IMR-90 (cell line): ENCODE measurements at regions not wholly inside any gene's neighbourhood (a gene's known extent, or its start where the extent isn't known, plus 50 kb on each side); places are given as distances from the start of the nearest gene placed in this dataset.
"Not testable (repeated sequence)": the region's sequence is repeated elsewhere in the genome, so short reads cannot be mapped to it uniquely, and the experiment has no call there.

Experiments
- ATAC-seq: fragments of 200-7000 bp; cut with Tn5 transposase; 2 replicates; pipeline ENCODE4 v1.9.1; 2020; ENCODE audit warnings: low read depth, mild to moderate bottlenecking, moderate library complexity
- BruUV-seq: library from RNA; stranded (reverse); fragments of 400-500 nt; replicated peaks from 2 replicates; lab custom pipeline; 2021; lab: Mats Ljungman, UMichigan
- CTCF ChIA-PET: fragments of 300-600 bp; formaldehyde crosslinking; extraction: SDS; loops from one replicate; lab custom pipeline; 2021; ENCODE audit warnings: antibody characterized with exemption; lab: Yijun Ruan, JAX
- POLR2A ChIA-PET: fragments of 300-600 bp; sonication (Branson Sonifier 250); formaldehyde crosslinking; loops from one replicate; lab custom pipeline; 2022; ENCODE audit warnings: antibody characterized with exemption; ENCODE audit not compliant: unreplicated experiment; lab: Charles Lee
- DNase-seq: peaks from one replicate; pipeline ENCODE4 v3.0.0; 2013
- H2AFZ ChIP-seq: replicated peaks from 2 replicates; pipeline ENCODE3; 2013; ENCODE audit warnings: low read length, mild to moderate bottlenecking; ENCODE audit not compliant: poor library complexity
- H2AK5ac ChIP-seq: 2 replicates; pipeline ENCODE4 v1.6.1; 2013; ENCODE audit warnings: low read depth, low read length, inconsistent platforms
- H2AK9ac ChIP-seq: replicated peaks from 2 replicates; pipeline ENCODE3; 2013; ENCODE audit warnings: mild to moderate bottlenecking, low read depth, low read length, moderate library complexity; ENCODE audit not compliant: poor library complexity
- H2BK120ac ChIP-seq: 2 replicates; pipeline ENCODE4 v1.6.1; 2013; ENCODE audit warnings: low read depth, low read length, inconsistent platforms
- H2BK15ac ChIP-seq: 3 replicates; pipeline ENCODE4 v1.6.1; 2013; ENCODE audit warnings: low read depth, low read length, inconsistent platforms
- H2BK20ac ChIP-seq: 2 replicates; pipeline ENCODE4 v1.6.1; 2013; ENCODE audit warnings: low read depth, mild to moderate bottlenecking, inconsistent platforms, low read length, moderate library complexity
- H2BK5ac ChIP-seq: 2 replicates; pipeline ENCODE4 v1.6.1; 2013; ENCODE audit warnings: mild to moderate bottlenecking, low read depth, low read length, inconsistent platforms; ENCODE audit not compliant: poor library complexity, severe bottlenecking
- H3K14ac ChIP-seq: replicated peaks from 2 replicates; pipeline ENCODE4 v1.6.1; 2013; ENCODE audit warnings: low read depth, low read length, inconsistent platforms
- H3K18ac ChIP-seq: 2 replicates; pipeline ENCODE4 v1.6.1; 2013; ENCODE audit warnings: low read depth, low read length, control low read depth
- H3K23ac ChIP-seq: 2 replicates; pipeline ENCODE4 v1.6.1; 2013; ENCODE audit warnings: low read depth, low read length, inconsistent platforms
- H3K27ac ChIP-seq: 2 replicates; pipeline ENCODE4 v1.5.1; 2013; ENCODE audit warnings: mild to moderate bottlenecking, control low read depth, low read length; ENCODE audit not compliant: insufficient read depth
- H3K27me3 ChIP-seq: 2 replicates; pipeline ENCODE4 v1.6.1; 2013; ENCODE audit warnings: low read length; ENCODE audit not compliant: control insufficient read depth, insufficient read depth
- H3K36me3 ChIP-seq: 2 replicates; pipeline ENCODE4 v1.6.1; 2013; ENCODE audit warnings: low read length, mixed read lengths; ENCODE audit not compliant: control insufficient read depth, insufficient read depth
- H3K4ac ChIP-seq: 2 replicates; pipeline ENCODE4 v1.6.1; 2013; ENCODE audit warnings: low read depth, low read length, inconsistent platforms
- H3K4me1 ChIP-seq: 2 replicates; pipeline ENCODE4 v1.6.1; 2013; ENCODE audit warnings: low read length, mixed read lengths; ENCODE audit not compliant: control insufficient read depth, insufficient read depth
- H3K4me2 ChIP-seq: 2 replicates; pipeline ENCODE4 v1.6.1; 2013; ENCODE audit warnings: low read depth, mild to moderate bottlenecking, control low read depth, low read length, moderate library complexity
- H3K4me3 ChIP-seq: 2 replicates; pipeline ENCODE4 v1.5.1; 2013; ENCODE audit warnings: low read depth, mild to moderate bottlenecking, control low read depth, low read length, moderate library complexity; ENCODE audit not compliant: insufficient read depth
- H3K56ac ChIP-seq: 2 replicates; pipeline ENCODE4 v1.6.1; 2013; ENCODE audit warnings: low read length, inconsistent platforms; ENCODE audit not compliant: insufficient read depth; ENCODE audit errors: extremely low read depth
- H3K79me1 ChIP-seq, 2 experiments: 2 replicates each; pipeline ENCODE4 v1.6.1; 2013; ENCODE audit warnings: low read length in 2 of 2, inconsistent platforms in 1 of 2, low read depth in 1 of 2
- H3K9ac ChIP-seq: 2 replicates; pipeline ENCODE4 v1.6.1; 2013; ENCODE audit warnings: low read depth, low read length, control low read depth
- H3K9me1 ChIP-seq: 2 replicates; pipeline ENCODE4 v1.6.1; 2013; ENCODE audit warnings: low read length, inconsistent platforms; ENCODE audit not compliant: insufficient read depth
- H3K9me3 ChIP-seq: 2 replicates; pipeline ENCODE4 v1.6.1; 2013; ENCODE audit warnings: low read length; ENCODE audit not compliant: control insufficient read depth, insufficient read depth
- H4K20me1 ChIP-seq: 2 replicates; pipeline ENCODE4 v1.6.1; 2013; ENCODE audit warnings: low read length, inconsistent platforms; ENCODE audit not compliant: insufficient read depth
- H4K5ac ChIP-seq: 2 replicates; pipeline ENCODE4 v1.6.1; 2013; ENCODE audit warnings: mild to moderate bottlenecking, low read depth, low read length, control low read depth
- H4K8ac ChIP-seq, 2 experiments: 2 replicates each; pipeline ENCODE4 v1.6.1; 2013; ENCODE audit warnings: low read depth in 2 of 2, low read length in 2 of 2, control low read depth in 1 of 2, inconsistent platforms in 1 of 2
- H4K91ac ChIP-seq: 2 replicates; pipeline ENCODE4 v1.6.1; 2013; ENCODE audit warnings: low read depth, low read length, inconsistent platforms; ENCODE audit not compliant: insufficient read depth
- WGBS, 2 experiments: methylation state at CpG; one replicate each; pipeline versions ENCODE4 v1.1.5 to v1.1.7; 2013; ENCODE audit warnings: missing lambda C conversion rate in 2 of 2; ENCODE audit not compliant: insufficient read length in 1 of 2; ENCODE audit errors: extremely low coverage in 2 of 2; 5-methylcytosine and 5-hydroxymethylcytosine counted together
- dilution Hi-C: fragments of 300-500 bp; cut with HindIII; formaldehyde crosslinking; loops from one replicate; pipeline ENCODE4 v1.14.3; 2018; ENCODE audit warnings: low sequenced_read_pairs; ENCODE audit not compliant: unreplicated experiment
- in situ Hi-C: fragments of 300-500 bp; cut with MboI; formaldehyde crosslinking; loops from 3 replicates; pipeline ENCODE4 v1.14.3; 2019; ENCODE audit warnings: low sequenced_read_pairs, inconsistent platforms, mixed read lengths
- intact Hi-C: fragments of 100-400 bp; cut with micrococcal nuclease; formaldehyde crosslinking; loops from 2 replicates; pipeline ENCODE4 v1.10.0; 2022

DNA sequence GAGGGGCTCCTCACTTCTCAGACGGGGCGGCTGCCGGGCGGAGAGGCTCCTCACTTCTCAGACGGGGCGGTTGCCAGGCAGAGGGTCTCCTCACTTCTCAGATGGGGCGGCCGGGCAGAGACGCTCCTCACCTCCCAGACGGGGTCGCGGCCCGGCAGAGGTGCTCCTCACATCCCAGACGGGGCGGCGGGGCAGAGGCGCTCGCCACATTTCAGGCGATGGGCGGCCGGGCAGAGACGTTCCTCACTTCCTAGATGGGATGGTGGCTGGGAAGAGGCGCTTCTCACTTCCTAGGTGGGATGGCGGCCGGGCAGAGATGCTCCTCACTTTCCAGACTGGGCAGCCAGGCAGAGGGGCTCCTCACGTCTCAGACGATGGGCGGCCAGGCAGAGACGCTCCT, 167.4 kb upstream of the C2CD4B start:
- WGBS, 2 experiments = no CpG with 5 or more reads among the region's 29 CpGs
- dilution Hi-C loops, in situ Hi-C loops: not testable (repeated sequence)

More for the DNA sequence above, 167.4 kb upstream of the C2CD4B start:
- POLR2A ChIA-PET, H2BK120ac ChIP-seq, CTCF ChIA-PET, intact Hi-C loops, H3K27ac ChIP-seq, ATAC-seq, H2AFZ ChIP-seq, H2BK15ac ChIP-seq, H3K14ac ChIP-seq, H3K9me1 ChIP-seq, H4K8ac ChIP-seq, H3K18ac ChIP-seq, H2AK9ac ChIP-seq, H3K9ac ChIP-seq, H2BK5ac ChIP-seq, H3K79me1 ChIP-seq, H3K4me3 ChIP-seq, H3K27me3 ChIP-seq, H4K5ac ChIP-seq, H3K9me3 ChIP-seq, H3K23ac ChIP-seq, H4K20me1 ChIP-seq, H3K4ac ChIP-seq, H2AK5ac ChIP-seq, DNase-seq, H4K91ac ChIP-seq, H3K4me1 ChIP-seq, H3K56ac ChIP-seq, H3K36me3 ChIP-seq, BruUV-seq, H3K4me2 ChIP-seq, H2BK20ac ChIP-seq: not testable (repeated sequence)
